GM12864 (cell line): ENCODE measurements at regions not wholly inside any gene's neighbourhood (a gene's known extent, or its start where the extent isn't known, plus 50 kb on each side); places are given as distances from the start of the nearest gene placed in this dataset.

ENCODE experiments used
- DNase-seq: peaks from one replicate; pipeline ENCODE4 v3.0.0-alpha.2; 2011; ENCODE audit warnings: low read depth
- H3K4me3 ChIP-seq: 2 replicates; pipeline ENCODE4 v1.5.1; 2011; ENCODE audit warnings: mild to moderate bottlenecking, low read depth, low read length, control low read depth
- TF ChIP-seq, protein P1 (sequence below): IDR thresholded peaks from 2 replicates; pipeline ENCODE4 v1.5.1; 2011; ENCODE audit warnings: low read depth, mild to moderate bottlenecking, moderate library complexity, low read length, control low read depth, inconsistent platforms; ENCODE audit errors: missing control alignments

DNA sequence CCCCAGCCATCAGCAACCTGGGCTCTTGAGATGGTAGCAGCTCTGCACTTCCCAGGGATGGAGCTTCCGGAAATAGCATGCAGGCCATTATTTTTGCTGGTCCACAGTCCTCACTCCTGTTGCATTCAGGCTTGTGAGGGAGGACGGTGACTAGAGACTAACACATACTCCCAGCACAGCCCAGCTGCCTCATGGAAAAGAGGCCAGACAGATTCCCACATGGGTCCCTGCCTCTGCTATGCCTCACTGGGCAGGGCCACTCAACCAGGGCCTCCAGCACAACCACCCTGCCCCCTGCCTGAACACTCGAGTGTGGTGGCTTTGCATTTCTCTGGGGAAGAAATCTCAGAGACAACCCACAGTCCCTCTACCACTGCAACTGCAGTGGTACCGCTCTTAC lies 1195.1 kb downstream of the PCDH18 start:
- TF ChIP-seq, protein P1, sequence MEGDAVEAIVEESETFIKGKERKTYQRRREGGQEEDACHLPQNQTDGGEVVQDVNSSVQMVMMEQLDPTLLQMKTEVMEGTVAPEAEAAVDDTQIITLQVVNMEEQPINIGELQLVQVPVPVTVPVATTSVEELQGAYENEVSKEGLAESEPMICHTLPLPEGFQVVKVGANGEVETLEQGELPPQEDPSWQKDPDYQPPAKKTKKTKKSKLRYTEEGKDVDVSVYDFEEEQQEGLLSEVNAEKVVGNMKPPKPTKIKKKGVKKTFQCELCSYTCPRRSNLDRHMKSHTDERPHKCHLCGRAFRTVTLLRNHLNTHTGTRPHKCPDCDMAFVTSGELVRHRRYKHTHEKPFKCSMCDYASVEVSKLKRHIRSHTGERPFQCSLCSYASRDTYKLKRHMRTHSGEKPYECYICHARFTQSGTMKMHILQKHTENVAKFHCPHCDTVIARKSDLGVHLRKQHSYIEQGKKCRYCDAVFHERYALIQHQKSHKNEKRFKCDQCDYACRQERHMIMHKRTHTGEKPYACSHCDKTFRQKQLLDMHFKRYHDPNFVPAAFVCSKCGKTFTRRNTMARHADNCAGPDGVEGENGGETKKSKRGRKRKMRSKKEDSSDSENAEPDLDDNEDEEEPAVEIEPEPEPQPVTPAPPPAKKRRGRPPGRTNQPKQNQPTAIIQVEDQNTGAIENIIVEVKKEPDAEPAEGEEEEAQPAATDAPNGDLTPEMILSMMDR, result no peak
- H3K4me3 ChIP-seq, result no peak overlapping the region
- DNase-seq, result no peak

DNA sequence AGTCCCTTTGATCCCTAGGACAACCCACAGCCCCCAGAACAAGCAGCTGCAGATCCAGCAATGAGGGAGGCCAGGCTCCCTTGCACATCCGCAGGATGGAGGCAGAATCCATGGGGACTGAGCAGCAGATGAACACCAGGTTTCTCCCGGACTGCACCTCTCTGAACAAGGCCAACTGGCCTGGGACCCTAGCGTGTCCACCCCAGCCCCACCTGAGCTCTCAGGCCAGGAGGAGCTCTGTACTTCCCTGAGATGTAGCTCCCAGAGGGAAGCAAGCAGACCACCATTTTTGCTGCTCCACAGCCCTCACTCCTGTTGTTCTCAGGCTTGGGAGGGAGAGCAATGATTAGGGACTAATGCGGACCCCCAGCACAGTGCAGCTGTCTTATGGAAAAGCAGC lies 1195.8 kb downstream of the PCDH18 start:
- no peak for DNase-seq
- no peak overlapping the region for H3K4me3 ChIP-seq
- TF ChIP-seq, protein P1, result no peak

DNA sequence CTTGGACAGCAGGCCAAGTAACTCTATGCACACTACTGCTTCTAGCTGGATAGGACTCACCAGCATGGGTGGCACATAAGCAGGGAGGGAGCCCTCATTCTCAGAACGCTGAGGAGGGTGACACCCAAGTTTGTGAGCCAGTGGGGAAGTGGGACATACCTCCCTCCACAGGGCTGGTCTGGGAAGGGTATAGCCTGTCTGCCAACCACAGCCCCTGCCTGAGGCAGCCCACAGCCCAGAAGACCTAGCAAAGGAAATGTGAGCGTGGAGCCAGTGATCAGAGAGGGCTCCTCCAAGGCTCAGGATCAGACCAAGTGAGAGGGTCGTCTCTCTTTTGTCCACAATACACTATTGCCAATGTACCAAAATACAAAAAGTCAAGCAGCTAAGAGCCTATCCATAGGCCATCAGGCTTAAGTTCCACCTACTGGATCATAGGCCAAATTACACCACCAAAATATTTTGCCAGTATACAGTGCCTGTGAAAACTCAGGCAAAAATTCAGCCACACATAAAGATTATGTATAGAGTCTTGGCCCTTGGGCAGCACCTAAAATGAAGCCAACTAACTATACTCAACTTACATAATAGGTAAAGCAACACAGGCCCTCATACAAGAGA lies 1203.1 kb downstream of the PCDH18 start:
- TF ChIP-seq, protein P1, result no peak
- no peak for DNase-seq
- H3K4me3 ChIP-seq, result no peak overlapping the region

DNA sequence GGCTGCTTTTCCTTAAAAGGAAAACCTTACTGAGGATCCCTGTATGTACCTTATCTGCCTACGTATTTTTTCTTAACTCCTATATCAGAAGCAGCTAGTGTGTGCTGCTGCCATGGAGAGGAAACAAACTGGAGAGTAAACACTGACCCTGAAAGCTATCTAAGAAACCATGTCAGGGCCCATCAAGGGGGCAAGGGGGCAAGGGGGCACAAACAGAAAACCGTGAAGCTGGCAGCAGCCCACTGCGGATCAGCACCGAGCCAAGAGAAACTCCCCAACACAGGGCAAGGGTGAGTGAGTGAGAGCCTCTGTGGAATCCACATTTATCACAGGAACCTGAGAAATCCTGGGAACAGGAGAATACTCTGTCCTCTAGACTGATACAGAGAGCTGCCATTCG lies 1204.2 kb downstream of the PCDH18 start:
- TF ChIP-seq, protein P1, result no peak
- H3K4me3 ChIP-seq, result no peak overlapping the region
- DNase-seq, result no peak

DNA sequence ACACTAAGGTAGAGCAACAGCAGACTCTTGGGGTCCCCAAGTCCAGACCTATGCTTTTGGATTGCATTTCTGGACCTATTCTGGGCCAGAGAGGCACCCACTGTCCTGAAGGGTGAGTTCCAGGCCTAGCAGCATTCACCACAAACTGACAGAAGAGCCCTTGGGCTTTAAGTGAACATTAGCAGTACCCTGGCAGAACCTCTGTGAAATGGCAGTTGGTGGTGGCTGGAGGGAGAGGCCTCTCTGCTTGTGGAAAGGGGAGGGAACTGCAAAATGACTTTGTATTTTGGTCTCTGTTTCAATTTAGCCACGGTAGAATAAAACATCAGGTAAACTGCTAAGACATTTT lies 1211.9 kb downstream of the PCDH18 start:
- no peak overlapping the region for H3K4me3 ChIP-seq
- TF ChIP-seq, protein P1, result no peak
- DNase-seq, result no peak

DNA sequence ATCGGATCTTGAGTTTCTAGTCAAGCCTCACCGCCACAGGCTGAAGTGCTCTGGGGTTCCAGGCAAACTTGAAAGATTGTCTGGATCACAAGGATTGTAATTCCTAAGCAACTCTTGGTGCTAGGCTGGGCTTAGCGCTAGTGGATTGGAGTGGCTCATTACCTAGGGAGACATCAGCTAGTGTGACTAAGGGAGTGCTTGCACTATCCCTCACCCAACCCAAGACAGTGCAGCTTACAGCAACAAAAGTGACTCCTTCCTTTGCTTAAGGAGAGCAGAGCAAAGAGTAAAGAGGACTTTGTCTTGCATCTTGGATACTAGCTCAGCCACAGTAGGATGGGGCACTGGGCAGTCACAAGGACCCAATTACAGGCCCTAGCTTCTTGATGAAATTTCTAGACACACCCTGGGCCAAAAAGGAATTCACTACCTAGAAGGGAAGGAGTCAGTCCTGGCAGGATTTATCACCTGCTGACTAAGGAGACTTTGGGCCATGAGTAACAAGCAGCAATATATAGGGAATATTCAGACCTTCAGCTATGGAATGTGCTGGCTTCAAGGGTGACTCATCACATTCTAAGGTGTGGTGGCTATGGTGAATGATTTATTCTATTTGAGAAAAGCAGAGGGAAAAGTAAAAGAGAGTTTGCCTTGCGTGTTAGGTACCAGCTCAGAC lies 1212.4 kb downstream of the PCDH18 start:
- no peak overlapping the region for H3K4me3 ChIP-seq
- no peak for DNase-seq
- TF ChIP-seq, protein P1, result no peak

DNA sequence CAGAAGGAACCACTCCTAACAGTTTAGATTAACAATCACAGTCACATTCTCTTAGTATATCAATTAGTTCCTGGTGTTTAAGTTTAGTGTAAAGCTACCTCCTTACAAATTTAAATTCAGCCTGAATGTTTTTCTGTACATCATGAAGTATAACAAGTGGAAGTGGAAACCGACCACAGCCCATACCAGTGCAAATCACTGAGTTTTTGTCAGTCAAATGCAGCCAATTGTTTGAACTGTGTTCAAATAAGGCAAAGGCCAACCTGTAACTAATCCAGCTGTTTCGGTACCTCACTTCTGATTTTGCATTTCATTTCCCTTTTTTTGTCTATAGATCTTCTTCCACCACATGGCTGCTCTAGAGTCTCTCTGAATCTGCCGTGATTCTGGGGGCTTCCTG lies 1215.3 kb downstream of the PCDH18 start:
- DNase-seq, result no peak
- TF ChIP-seq, protein P1, result no peak
- no peak overlapping the region for H3K4me3 ChIP-seq
